CD4-positive, alpha-beta T cell (primary cell): ENCODE measurements at regions not wholly inside any gene's neighbourhood (a gene's known extent, or its start where the extent isn't known, plus 50 kb on each side); places are given as distances from the start of the nearest gene placed in this dataset.

Source experiments
- ATAC-seq: fragments of 200-7000 bp; cut with Tn5 transposase; one replicate; pipeline ENCODE4 v1.10.0; 2022; ENCODE audit warnings: mild to moderate bottlenecking; ENCODE audit not compliant: poor library complexity
- CTCF ChIA-PET: fragments of 350-600 bp; sonication (Branson Sonifier 250); formaldehyde crosslinking; loops from one replicate; lab custom pipeline; 2021; ENCODE audit warnings: antibody characterized with exemption, inconsistent platforms; lab: Charles Lee
- POLR2A ChIA-PET: fragments of 350-600 bp; sonication (Branson Sonifier 250); formaldehyde crosslinking; loops from one replicate; lab custom pipeline; 2021; ENCODE audit warnings: antibody characterized with exemption, inconsistent platforms; lab: Charles Lee
- DNase-seq, 14 experiments: peaks; one replicate each; pipeline ENCODE4 v3.0.0-alpha.2; 2013 to 2020; ENCODE audit warnings: mixed read lengths in 2 of 14
- H3K27ac ChIP-seq, 2 donors: one replicate each; pipeline versions ENCODE4 v1.5.1 to v1.7.0; 2013; ENCODE audit warnings: low read length in 2 of 2, low read depth in 1 of 2, mild to moderate bottlenecking in 1 of 2
- H3K27me3 ChIP-seq, 2 experiments: 1 replicate in 1 of 2; 2 replicates in 1 of 2; pipeline versions ENCODE4 v1.6.1 to v1.7.0; 2013; ENCODE audit warnings: low read length in 2 of 2, control low read depth in 1 of 2, mild to moderate bottlenecking in 1 of 2, moderate library complexity in 1 of 2; ENCODE audit not compliant: insufficient read depth in 2 of 2, control insufficient read depth in 1 of 2
- H3K36me3 ChIP-seq: one replicate; pipeline ENCODE4 v1.6.1; 2013; ENCODE audit warnings: low read length, control low read depth; ENCODE audit not compliant: insufficient read depth
- H3K4me1 ChIP-seq: one replicate; pipeline ENCODE4 v1.6.1; 2013; ENCODE audit warnings: low read length, control low read depth; ENCODE audit not compliant: insufficient read depth
- H3K4me3 ChIP-seq: one replicate; pipeline ENCODE4 v1.5.1; 2013; ENCODE audit warnings: mild to moderate bottlenecking, low read length, moderate library complexity
- H3K9me3 ChIP-seq, 2 experiments: 1 replicate in 1 of 2; 2 replicates in 1 of 2; pipeline versions ENCODE4 v1.6.1 to v1.7.0; 2013; ENCODE audit warnings: low read length in 2 of 2, mild to moderate bottlenecking in 2 of 2, control low read depth in 1 of 2, moderate library complexity in 1 of 2; ENCODE audit not compliant: control insufficient read depth in 1 of 2, insufficient read depth in 1 of 2
- H3K27ac Mint-ChIP-seq: one replicate; pipeline ENCODE4 v1.8.0; 2020; ENCODE audit warnings: mixed read lengths
- H3K27me3 Mint-ChIP-seq: one replicate; pipeline ENCODE4 v1.8.0; 2021; ENCODE audit warnings: mixed read lengths
- H3K36me3 Mint-ChIP-seq: one replicate; pipeline ENCODE4 v1.8.0; 2021; ENCODE audit warnings: low read depth, mixed read lengths
- H3K4me1 Mint-ChIP-seq: one replicate; pipeline ENCODE4 v1.8.0; 2021; ENCODE audit warnings: low read depth, mixed read lengths
- H3K4me3 Mint-ChIP-seq: one replicate; pipeline ENCODE4 v1.8.0; 2020; ENCODE audit warnings: mild to moderate bottlenecking, mixed read lengths
- H3K9me3 Mint-ChIP-seq: one replicate; pipeline ENCODE4 v1.8.0; 2020; ENCODE audit warnings: mixed read lengths
- CTCF ChIP-seq: fragments of 200-600 bp; IDR thresholded peaks from one replicate; pipeline ENCODE4 v1.8.0; 2022; ENCODE audit warnings: antibody characterized with exemption, mild to moderate bottlenecking
- intact Hi-C, 2 experiments: fragments of 100-400 bp; cut with DNase I in 1 of 2; cut with micrococcal nuclease in 1 of 2; formaldehyde crosslinking; loops; one replicate each; pipeline versions ENCODE4 v1.15.1 to v1.9.0; 2023 to 2025; cut with DNase I, micrococcal nuclease

GRCh38 chr3:34200576-34200975 lies 402.1 kb downstream of the PDCD6IP start:
- intact Hi-C loops, result no loop called here
- no peak for TF ChIP-seq CTCF
- H3K4me1 Mint-ChIP-seq, result no peaks in the 10 kb centered on the region
- Histone ChIP-seq H3K27me3 (no peaks in the 10 kb centered on the region), H3K9me3 (no peaks in the 10 kb centered on the region), H3K36me3 (no peaks in the 10 kb centered on the region), H3K4me1 (no peaks in the 10 kb centered on the region), H3K4me3 (no peak overlapping the region), H3K27ac (no peak overlapping the region)
- ATAC-seq (no peak), DNase-seq (no peak)
- H3K4me3 Mint-ChIP-seq, result no peak overlapping the region
- no peaks in the 10 kb centered on the region for H3K36me3 Mint-ChIP-seq
- POLR2A ChIA-PET, result no interaction called here
- no peaks in the 10 kb centered on the region for H3K9me3 Mint-ChIP-seq
- no peaks in the 10 kb centered on the region for H3K27me3 Mint-ChIP-seq
- CTCF ChIA-PET, result no interaction called here
- no peak overlapping the region for H3K27ac Mint-ChIP-seq

GRCh38 chr3:34202975-34203374 lies 404.5 kb downstream of the PDCD6IP start:
- ChIA-PET CTCF (no interaction called here), POLR2A (no interaction called here)
- Histone ChIP-seq H3K9me3 (no peaks in the 10 kb centered on the region), H3K4me3 (no peak overlapping the region), H3K27me3 (no peaks in the 10 kb centered on the region), H3K27ac (no peak overlapping the region), H3K4me1 (no peaks in the 10 kb centered on the region), H3K36me3 (no peaks in the 10 kb centered on the region)
- DNase-seq (no peak), ATAC-seq (no peak)
- Mint-ChIP-seq H3K36me3 (no peaks in the 10 kb centered on the region), H3K4me1 (no peaks in the 10 kb centered on the region), H3K27ac (no peak overlapping the region), H3K27me3 (no peaks in the 10 kb centered on the region), H3K4me3 (no peak overlapping the region), H3K9me3 (no peaks in the 10 kb centered on the region)
- intact Hi-C loops, result no loop called here
- TF ChIP-seq CTCF, result no peak

- Mint-ChIP-seq H3K36me3 (no peaks in the 10 kb centered on the region), H3K27ac (no peak overlapping the region), H3K4me3 (no peak overlapping the region), H3K4me1 (no peaks in the 10 kb centered on the region), H3K27me3 (no peaks in the 10 kb centered on the region), H3K9me3 (no peaks in the 10 kb centered on the region)
- Histone ChIP-seq H3K27ac (no peak overlapping the region), H3K27me3 (no peaks in the 10 kb centered on the region), H3K4me1 (no peaks in the 10 kb centered on the region), H3K4me3 (no peak overlapping the region), H3K36me3 (no peaks in the 10 kb centered on the region), H3K9me3 (no peaks in the 10 kb centered on the region)
- ATAC-seq (no peak), DNase-seq (no peak)
- ChIA-PET CTCF (no interaction called here), POLR2A (no interaction called here)
- intact Hi-C loops, result no loop called here
- no peak for TF ChIP-seq CTCF
These were observed 405.0 kb downstream of the PDCD6IP start for GRCh38 chr3:34203386-34203785.
